ENCODE measurements at regions not wholly inside any gene's neighbourhood (a gene's known extent, or its start where the extent isn't known, plus 50 kb on each side); places are given as distances from the start of the nearest gene placed in this dataset.

DNA sequence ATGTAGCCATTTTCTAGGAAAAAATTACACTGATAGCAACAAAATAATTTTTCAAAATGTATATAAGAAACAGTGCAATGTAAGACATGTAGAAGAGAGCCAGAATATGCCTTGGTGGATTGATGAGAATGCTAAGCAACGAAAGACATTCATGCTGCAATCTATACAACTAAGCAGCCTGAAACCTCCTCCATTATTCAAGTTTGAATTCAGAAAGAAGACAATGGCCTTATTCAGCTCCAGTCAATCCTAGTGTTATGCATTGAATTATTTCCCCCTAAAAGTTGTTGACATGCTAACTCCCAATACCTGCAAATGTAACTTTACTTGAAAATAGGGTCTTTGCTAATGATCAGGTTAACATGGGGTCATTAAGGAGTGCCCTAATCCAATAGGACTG, 73.5 kb downstream of the BTG1 start:
- Histone ChIP-seq H3K9ac (no peak overlapping the region), H2AFZ (ENCODE audit: low read depth) (no peak overlapping the region), H3K27me3 (ENCODE audit: insufficient read depth, low read depth) (no peaks in the 10 kb centered on the region), H3K36me3 (ENCODE audit: insufficient read depth) (no peaks in the 10 kb centered on the region), H3K4me2 (no peak overlapping the region), H3K79me2 (ENCODE audit: insufficient read depth, low read depth) (no peaks in the 10 kb centered on the region), H3K4me3 (IDR thresholded peaks at IDR 0.05; ENCODE audit: insufficient read depth, low read depth, low read length) (no peak overlapping the region), H3K4me1 (ENCODE audit: low read depth, poor library complexity, severe bottlenecking) (no peaks in the 10 kb centered on the region), H3K27ac (no peak overlapping the region), H4K20me1 (ENCODE audit: insufficient read depth) (no peaks in the 10 kb centered on the region)
- TF ChIP-seq, protein P1, sequence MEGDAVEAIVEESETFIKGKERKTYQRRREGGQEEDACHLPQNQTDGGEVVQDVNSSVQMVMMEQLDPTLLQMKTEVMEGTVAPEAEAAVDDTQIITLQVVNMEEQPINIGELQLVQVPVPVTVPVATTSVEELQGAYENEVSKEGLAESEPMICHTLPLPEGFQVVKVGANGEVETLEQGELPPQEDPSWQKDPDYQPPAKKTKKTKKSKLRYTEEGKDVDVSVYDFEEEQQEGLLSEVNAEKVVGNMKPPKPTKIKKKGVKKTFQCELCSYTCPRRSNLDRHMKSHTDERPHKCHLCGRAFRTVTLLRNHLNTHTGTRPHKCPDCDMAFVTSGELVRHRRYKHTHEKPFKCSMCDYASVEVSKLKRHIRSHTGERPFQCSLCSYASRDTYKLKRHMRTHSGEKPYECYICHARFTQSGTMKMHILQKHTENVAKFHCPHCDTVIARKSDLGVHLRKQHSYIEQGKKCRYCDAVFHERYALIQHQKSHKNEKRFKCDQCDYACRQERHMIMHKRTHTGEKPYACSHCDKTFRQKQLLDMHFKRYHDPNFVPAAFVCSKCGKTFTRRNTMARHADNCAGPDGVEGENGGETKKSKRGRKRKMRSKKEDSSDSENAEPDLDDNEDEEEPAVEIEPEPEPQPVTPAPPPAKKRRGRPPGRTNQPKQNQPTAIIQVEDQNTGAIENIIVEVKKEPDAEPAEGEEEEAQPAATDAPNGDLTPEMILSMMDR (conservative IDR thresholded peaks at IDR 0.05; ENCODE audit: low read depth, low read length), result no peak

DNA sequence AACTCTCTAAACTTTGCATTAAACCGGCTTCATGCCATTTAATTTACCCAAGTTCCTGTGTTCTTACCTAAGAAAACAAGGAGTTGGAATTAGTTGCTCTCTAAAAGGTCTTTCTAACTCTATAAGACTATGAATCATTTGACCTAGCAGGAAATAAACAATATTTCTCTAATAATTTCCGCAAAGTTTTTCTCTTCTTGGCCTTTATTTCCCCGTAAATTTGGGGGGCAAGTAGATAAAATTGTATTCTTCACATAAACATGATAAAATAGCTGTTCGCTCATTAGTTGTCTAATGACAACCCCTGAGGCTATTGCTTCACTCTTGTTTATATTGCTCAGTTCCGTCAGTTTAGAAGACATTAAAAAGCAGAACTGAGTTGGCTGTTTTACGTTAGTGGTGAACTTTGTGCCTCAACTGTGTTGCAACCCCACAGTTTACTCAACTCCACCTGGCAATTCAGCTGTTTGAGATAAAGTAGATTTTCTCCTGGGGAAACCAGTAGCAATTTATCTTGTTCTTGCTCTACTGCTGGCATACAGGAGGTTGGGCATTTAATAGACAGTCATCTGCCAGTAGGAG, 74.7 kb downstream of the BTG1 start:
- no peak overlapping the region for H2AFZ ChIP-seq (ENCODE audit: low read depth)
- no peak overlapping the region for H3K4me2 ChIP-seq
- H3K4me3 ChIP-seq (IDR thresholded peaks at IDR 0.05; ENCODE audit: insufficient read depth, low read depth, low read length), result no peak overlapping the region
- no peaks in the 10 kb centered on the region for H4K20me1 ChIP-seq (ENCODE audit: insufficient read depth)
- H3K36me3 ChIP-seq (ENCODE audit: insufficient read depth), result no peaks in the 10 kb centered on the region
- H3K79me2 ChIP-seq (ENCODE audit: insufficient read depth, low read depth), result no peaks in the 10 kb centered on the region
- no peak overlapping the region for H3K27ac ChIP-seq
- TF ChIP-seq, protein P1 (conservative IDR thresholded peaks at IDR 0.05; ENCODE audit: low read depth, low read length), result no peak
- no peaks in the 10 kb centered on the region for H3K27me3 ChIP-seq (ENCODE audit: insufficient read depth, low read depth)
- H3K9ac ChIP-seq, result no peak overlapping the region
- H3K4me1 ChIP-seq (ENCODE audit: low read depth, poor library complexity, severe bottlenecking), result no peaks in the 10 kb centered on the region

DNA sequence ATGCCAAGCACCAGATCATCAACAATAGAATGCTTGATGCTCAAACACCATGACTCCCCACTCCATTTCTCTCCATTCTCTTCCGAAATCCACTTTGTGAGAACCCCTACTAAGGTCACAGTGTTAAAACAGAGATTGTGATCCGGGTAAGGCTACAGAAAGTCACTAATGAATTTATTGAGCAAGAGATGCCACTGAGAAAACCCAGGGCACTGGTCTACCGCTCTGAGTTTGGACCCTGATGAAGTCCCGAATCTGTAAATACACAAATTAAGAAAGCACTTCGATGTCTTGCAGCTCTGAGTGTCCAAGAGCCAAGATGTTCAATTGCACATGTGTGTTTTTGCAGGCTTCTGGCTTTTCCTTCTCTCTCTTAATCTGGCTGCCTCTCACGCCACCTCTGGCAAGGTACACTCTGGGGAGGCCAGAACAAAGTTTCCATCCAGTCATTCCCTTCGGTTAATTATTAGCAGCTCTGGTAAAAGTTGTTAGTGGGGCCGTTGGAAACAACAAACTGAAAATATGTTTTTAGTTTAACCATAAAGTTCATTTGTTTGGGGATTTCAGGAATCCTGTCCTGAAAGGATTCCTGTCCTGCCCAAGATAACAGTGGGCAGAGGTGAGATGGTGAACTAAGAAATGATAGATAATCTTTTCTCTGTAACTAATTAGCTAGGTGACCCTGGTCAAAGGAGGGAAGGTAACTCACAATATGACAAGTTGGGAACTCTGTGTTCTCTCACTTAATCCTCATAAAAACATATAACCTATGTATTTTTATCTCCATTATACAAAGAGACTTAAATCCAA, 75.4 kb downstream of the BTG1 start:
- Histone ChIP-seq H3K27me3 (ENCODE audit: insufficient read depth, low read depth) (no peaks in the 10 kb centered on the region), H3K4me2 (no peak overlapping the region), H3K27ac (no peak overlapping the region), H4K20me1 (ENCODE audit: insufficient read depth) (no peaks in the 10 kb centered on the region), H3K36me3 (ENCODE audit: insufficient read depth) (no peaks in the 10 kb centered on the region), H3K9ac (no peak overlapping the region), H3K4me3 (IDR thresholded peaks at IDR 0.05; ENCODE audit: insufficient read depth, low read depth, low read length) (no peak overlapping the region), H3K4me1 (ENCODE audit: low read depth, poor library complexity, severe bottlenecking) (no peaks in the 10 kb centered on the region), H3K79me2 (ENCODE audit: insufficient read depth, low read depth) (no peaks in the 10 kb centered on the region), H2AFZ (ENCODE audit: low read depth) (no peak overlapping the region)
- TF ChIP-seq, protein P1 (conservative IDR thresholded peaks at IDR 0.05; ENCODE audit: low read depth, low read length), result no peak

DNA sequence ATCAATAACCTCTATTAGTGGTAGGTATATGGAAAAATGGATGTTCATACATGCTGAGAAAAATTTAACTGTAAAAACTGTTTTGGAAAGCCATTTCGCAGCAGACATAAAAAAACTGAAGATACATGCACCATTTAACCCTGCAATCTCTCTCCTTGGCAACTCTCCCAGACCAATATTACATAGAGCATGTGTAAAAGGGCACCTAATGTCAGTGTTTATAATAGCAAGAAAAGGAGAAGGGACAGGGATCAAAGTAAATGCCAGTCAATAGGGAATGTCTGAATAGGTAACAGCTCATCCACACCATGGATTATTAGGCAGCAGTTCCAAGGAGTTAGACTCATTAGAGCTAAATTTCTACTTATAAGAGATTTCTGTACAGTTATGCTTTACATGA, 77.2 kb downstream of the BTG1 start:
- Histone ChIP-seq H3K27ac (no peak overlapping the region), H2AFZ (ENCODE audit: low read depth) (no peak overlapping the region), H3K36me3 (ENCODE audit: insufficient read depth) (no peaks in the 10 kb centered on the region), H3K9ac (no peak overlapping the region), H3K27me3 (ENCODE audit: insufficient read depth, low read depth) (no peaks in the 10 kb centered on the region), H3K4me3 (IDR thresholded peaks at IDR 0.05; ENCODE audit: insufficient read depth, low read depth, low read length) (no peak overlapping the region), H3K4me2 (no peak overlapping the region), H4K20me1 (ENCODE audit: insufficient read depth) (no peaks in the 10 kb centered on the region), H3K4me1 (ENCODE audit: low read depth, poor library complexity, severe bottlenecking) (no peaks in the 10 kb centered on the region), H3K79me2 (ENCODE audit: insufficient read depth, low read depth) (no peaks in the 10 kb centered on the region)
- TF ChIP-seq, protein P1 (conservative IDR thresholded peaks at IDR 0.05; ENCODE audit: low read depth, low read length), result no peak

Data from KMS-11 (cell line).